Muscle of arm (tissue), 1 donor: ENCODE measurements at regions not wholly inside any gene's neighbourhood (a gene's known extent, or its start where the extent isn't known, plus 50 kb on each side); places are given as distances from the start of the nearest gene placed in this dataset.
A peak's percentile ranks its signal among the peaks of the same experiment; 100 is the strongest.
"Not testable (repeated sequence)": the region's sequence is repeated elsewhere in the genome, so short reads cannot be mapped to it uniquely, and the experiment has no call there.

Experiments
- DNase-seq: peaks from one replicate; pipeline ENCODE4 v3.0.0-alpha.2; 2013

DNA sequence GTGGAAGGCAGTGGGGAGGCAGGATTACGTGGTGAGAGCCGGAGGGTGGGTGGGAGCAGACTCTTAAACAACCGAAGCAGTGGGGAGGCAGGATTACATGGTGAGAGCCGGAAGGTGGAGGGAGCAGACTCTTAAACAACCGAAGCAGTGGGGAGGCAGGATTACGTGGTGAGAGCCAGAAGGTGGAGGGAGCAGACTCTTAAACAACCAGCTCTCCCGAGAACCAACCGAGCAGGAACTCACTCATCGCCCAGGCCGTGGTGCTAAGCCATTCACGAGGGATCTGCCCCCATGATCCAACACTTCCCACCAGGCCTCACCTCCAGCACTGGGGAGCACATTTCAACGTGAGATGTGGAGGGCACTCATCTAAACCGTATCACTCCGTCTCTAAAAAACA is 87.7 kb downstream of the RTP5 start:
- DNase-seq: no peak

DNA sequence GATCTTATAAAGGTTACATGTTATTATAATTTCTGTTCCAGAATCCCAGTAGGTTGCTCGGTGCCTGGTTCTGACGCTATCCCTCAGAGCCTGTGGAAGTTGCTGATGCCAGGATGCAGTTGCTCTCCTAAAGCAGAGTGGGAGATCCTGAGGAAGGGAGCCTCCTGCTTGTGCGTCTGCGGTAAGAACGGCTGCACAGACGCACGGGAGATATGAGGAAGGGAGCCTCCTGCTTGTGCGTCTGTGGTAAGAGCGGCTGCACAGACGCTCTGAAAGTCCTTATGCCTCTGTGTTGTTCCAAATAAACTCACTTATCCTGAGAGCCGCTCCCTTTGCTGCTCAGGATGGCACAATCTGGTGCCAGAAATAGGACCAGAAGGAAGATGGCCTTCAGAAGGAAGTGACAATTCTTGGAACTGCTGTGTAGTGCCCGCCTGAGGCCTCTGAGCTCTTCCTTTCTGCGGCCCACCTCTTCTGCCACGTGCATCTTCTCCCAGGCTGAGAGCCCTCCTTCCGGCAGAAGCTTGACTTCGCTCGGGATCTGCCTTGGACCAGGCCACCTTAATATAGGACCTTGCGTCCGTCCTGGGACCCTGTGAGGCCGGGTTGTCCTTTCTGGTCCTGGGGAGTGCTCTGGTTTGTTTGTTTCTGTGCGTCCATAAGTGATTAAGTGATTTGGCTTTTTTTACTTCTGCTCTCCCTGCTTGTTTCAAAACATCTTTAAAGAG is 89.5 kb downstream of the RTP5 start:
- DNase-seq: no peak

DNA sequence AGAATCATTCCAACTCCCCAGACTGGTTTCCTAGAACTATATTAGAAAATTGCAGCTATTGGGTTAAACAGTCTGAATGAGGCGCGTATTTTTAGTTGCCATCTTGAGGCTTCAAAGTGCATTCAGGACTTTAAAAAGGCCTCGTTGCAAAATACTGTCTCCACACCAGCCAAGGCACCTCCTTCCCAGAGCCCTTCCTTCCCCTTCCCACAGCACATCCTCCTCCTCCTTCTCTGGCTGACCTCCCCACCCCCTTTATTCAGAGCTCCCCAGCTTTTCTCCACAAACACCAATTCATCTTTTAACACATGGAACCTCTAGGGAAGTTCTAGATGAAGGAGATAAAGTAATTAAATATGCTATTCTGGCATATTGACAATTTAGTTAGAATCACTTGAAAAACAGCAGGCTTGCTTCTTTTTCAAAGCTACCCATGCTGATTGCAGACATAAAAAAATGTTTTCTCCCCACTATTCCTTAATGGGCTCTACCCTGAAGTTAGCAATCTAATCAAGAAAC is 90.3 kb downstream of the RTP5 start:
- DNase-seq: no peak

DNA sequence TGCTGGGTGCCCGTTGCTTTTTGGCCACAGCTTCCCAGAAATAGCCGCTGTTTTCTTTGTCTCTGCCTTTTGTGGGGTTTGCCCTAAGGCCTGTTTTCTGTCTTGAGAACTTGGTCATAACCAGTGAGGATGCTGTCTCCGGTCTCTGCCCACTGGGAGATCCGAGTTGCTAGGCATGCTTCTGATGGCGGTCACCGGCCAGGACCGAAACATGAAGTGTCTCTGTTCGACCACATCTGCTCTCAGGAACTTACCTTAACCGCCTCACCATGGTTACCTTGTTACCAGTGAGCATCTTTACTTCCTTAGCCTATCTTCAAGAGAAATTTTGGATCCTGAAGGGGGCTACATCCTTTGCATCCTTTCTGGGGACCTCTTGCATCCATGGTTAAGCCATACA is 91.9 kb downstream of the RTP5 start:
- no peak for DNase-seq

DNA sequence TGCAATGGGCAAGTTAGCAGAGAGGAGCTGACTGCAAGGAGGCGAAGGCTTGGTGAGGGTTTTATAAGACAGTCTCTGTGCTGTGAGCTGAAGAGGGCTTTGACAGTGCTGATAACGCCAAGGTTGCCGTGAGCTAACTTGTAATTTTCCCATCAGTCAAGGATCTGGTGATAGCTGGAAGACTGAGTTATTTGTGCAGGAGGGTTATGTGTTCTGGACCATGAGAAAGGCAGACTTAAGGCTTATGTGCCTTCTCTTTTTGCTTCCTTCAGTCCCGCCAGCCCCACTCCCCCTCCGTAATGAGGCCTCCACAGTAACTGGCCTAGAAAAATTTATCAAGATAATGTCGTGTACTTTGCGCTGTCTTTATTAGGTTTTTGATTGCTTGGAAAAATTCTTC is 94.6 kb downstream of the RTP5 start:
- no peak for DNase-seq

DNA sequence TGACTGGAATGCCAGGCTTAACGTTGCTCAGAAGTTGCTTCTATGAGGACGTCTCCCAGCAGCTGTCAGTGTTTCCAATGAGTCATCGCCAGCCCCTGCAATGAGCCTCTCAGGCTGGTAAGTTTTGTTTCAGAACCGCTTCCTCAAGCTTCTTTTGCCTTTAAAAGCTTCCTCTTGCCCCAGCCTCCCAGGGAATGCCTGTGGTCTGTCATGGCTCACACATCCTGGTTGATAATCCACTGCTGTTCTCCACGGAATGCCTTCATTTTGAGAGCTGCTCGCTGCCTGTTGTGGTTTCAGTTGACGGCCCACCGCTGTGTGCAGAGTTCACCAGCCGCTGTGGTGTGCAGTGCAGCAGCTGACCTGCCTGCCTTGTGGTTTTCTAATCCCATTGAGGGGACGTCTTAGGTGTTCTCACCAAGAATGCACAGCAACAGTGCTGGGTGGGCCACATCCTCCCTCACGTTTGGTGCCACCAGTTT is 96.4 kb downstream of the RTP5 start:
- peak; percentile 48 for DNase-seq

DNA sequence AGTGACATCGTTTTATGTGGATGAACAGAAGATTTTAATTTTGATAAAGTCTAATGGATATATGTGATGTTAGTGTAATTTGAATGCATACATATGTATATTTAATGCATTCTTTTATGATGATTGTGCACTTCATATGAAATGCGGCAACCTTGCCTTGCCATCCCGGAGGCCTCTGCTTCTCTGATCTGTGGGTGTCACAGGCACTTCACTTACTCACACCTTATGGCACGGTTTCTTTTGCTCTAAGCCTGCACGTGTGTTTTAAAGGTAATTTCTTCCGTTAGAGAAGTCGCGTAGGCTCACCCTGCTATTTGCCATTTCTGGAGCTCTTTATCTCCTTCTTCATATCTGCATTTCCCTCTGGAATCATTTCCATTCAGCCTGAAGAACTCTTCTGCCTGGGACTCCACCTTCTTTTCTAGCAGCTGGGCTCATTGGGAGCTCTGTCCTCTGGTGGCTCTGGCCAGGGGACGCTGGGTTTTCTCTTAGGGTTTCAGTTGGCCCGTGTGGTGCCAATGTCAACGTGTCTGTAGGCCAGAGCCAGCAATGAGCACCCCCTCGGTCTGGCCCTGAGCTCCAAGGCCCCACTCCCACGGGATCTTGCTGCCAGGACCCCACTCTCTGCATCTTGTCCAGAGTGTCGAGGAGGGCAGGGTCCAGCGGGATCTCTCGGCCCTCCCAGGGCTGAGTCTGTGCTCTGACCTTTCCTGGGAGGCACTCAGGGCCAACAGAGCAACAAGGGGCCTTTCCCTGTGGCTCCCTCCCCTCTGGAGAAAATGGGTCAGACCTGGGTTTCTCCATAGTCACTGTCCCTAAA is 97.3 kb downstream of the RTP5 start:
- DNase-seq: no peak

DNA sequence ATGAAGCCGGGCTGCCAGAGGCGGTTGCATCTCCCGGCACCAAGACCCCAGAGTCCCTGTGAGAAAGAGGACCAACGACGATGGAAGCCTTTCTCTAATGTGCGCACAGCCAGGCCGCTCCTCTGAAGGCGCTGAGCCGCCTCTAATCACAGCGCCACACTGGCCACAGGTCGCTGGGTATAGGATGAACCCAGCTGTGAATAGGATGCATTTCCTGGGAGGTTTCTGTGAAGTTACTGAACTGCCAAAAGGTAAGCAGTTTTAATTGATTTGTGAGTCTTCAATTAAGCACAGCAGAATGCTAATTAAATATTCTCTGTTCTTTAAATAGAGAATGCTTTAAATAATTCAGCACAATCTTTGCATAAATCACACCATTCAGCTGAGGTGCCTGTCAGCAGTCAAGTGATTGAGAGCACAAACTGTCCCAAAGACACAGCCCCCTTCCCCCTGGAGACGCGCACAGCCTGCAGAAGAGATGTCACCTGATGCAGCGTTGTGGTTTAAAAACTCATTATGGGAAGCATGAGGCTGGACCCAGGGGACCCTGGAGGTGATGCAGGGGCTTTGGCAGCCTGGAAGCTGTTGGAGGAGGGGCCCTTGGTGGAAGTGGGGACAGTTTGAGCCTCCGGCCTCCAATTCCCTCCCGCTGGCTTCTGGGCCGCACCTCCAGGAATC is 98.1 kb downstream of the RTP5 start:
- no peak for DNase-seq

DNA sequence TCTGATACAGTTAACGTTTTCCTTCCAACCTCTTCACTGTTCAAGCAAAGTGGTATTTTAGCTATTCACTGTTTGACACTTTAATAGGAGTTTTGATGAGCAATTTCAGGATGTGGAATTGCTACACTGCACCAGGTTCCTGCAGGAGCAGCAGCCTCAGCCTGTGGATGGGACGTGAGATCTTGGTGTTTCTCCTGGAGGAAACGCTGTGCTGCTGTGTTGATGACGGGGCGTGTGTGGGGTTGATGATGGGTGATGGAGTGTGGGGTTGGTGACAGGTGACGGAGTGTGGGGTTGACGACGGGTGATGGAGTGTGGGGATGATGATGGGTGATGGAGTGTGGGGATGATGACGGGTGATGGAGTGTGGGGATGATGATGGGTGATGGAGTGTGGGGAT is 98.9 kb downstream of the RTP5 start:
- no peak for DNase-seq

DNA sequence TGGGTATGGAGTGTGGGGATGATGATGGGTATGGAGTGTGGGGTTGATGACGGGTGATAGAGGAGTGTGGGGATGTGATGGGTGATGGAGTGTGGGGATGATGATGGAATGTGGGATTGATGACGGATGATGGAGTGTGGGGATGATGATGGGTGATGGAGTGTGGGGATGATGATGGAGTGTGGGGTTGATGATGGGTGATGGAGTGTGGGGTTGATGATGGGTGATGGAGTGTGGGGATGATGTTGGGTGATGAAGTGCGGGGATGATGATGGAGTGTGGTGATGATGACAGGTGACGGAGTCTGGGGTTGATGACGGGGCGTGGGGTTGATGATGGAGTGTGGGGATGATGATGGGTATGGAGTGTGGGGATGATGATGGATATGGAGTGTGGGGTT is 99.7 kb downstream of the RTP5 start:
- DNase-seq: not testable (repeated sequence)

DNA sequence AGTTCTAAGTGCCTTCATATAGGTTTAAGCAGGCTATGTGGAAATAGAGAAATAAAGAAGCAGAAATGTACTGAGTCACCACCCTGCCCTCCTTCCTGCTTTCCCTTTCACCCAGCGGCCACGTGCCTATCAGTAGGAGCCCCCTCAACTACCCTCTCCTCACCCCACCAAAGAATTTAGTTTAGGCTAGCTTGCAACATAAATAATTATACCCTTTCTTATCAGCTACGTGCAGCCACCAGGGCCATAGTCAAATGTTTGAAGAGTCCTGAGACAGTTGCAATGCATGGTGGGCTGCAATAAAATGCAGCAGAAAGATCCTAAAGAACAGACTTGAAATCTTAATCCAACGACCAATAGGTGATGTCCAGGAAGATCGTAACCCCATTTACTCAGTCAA is 101.2 kb downstream of the RTP5 start:
- no peak for DNase-seq

DNA sequence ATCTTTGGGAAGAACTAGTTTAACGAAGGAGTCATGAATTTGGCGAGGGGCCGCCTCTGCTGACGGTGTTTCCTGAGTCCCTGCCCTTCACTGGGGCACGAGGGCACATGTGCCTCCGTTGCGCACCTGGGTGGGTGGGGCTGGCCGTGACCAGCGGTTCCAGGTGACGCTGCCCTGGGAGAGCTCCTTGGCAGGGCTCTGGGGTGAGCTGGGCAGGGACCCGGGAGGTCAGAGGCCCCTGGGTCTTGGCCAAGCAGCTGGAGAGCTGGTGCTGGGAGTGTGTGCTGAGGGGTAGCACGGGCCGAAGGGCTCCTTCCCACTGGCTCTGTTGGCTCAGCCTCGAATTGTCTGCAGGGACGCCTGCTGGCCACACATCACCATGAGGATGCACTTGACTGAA is 104.6 kb downstream of the RTP5 start:
- no peak for DNase-seq

DNA sequence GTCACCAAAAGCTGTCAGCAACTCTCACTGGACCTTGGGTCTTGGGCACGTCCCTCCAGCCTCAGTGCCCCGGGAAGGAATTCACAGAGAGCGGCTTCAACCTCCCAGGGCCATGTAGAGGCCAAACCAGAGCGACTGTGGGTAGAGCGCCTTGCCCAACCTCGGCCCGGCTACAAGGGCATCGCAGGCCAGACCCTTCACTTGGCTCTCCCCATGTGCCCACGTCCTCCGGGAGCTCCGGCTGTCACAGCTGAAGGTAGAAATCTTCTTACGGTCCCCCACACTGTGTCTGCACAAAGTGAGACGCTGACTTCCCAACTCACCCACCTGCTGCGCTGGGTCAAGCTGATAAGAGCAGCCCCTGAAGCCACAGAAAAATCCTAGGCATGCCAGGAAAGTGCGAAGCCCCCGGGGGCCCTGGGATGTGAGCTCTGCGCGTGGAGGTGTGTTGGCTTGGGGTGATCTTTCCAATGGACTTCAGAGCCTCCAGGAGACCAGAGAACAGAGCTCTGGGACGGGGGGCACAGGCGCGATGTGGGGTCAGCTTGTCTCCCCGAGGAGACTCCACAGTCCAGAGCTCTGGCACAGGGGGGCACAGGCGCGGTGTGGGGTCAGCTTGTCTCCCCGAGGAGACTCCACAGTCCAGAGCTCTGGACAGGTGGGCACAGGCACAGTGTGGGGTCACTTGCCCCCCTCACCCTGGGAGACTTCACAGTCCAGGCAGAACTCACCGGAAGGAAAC is 105.5 kb downstream of the RTP5 start:
- DNase-seq: no peak

DNA sequence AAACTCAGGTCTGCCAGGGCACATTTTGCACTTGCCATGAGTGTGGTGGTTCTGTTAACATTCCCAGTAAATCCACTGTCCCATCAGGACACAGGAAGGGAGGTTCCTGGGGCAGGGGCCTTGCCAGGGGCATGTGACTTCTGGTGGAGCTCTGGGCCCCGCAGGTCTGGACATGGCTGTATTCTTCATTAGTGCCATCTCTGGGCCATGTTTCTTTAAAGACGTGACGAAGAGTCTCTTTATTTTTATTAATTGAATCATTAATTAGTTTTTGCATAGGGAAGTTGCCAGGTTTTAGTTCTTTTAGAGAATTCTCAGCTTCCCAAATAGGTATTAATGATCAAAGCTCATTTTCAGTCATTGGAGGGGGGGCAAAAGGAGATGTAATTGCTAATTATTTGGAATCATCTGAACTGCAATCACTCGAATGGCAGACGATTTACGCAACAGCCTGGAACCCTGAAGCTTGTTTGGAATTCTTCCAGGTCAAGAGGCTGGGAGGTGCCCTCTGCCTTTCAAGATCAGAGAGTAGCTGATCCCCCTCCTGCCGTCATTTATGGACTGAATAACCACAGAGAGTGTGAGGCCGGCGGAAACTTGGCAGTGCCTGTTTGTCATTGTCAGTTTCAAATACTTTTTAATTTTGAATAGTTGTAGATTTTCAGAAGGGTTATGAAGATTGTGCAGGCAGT is 106.2 kb downstream of the RTP5 start:
- DNase-seq: no peak

DNA sequence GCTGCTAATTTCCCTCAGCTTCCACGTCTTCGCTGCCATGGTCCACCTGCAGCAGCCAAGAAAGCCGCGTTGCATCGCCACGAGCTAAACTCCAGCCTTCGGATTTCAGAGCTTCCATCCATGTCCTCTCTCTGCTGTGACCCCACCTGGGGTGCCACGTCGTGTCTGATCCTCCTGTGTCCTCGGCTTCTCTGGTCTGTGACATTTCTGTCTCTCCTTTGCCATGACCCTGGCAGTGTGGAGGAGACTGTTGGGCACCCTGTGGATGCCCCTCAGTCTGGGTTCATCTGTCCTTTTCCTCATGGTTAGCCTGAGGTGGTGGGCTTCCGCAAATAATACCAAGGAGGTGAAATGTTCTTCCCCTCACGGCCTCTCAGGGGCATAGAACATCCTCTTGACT is 106.8 kb downstream of the RTP5 start:
- no peak for DNase-seq

DNA sequence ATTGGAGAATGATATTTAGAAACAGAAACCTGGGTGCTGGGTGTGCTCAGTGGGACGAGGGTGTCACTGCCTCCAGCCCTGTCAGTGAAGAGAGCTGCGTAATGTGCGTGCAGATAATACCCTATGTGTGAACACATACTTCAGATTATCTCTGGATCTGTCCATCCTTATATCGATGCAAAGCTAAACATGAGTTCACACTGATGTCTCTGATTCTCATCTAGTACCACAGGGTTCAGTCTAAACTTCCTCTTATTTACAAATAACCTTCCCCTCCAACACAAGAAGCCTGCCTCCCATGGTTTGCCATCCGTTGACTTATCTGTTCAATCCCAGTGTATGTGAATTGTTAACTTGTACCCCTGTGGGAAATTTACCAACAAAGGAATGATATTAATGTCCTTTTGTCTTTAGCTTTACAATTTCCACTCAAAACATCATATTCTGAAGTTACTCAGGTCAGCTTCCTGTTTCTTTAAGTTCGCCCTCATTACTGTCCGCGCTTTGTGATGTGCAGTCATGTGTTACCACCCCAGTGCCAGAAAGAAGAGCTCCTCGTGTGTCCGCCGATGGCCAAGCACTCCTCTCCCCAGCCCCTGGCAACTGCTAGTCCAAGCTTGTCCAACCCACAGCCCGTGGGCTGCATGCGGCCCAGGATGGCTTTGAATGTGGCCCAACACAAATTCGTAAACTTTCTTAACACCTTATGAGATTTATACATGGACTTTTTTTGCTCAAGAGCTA is 108.2 kb downstream of the RTP5 start:
- no peak for DNase-seq

DNA sequence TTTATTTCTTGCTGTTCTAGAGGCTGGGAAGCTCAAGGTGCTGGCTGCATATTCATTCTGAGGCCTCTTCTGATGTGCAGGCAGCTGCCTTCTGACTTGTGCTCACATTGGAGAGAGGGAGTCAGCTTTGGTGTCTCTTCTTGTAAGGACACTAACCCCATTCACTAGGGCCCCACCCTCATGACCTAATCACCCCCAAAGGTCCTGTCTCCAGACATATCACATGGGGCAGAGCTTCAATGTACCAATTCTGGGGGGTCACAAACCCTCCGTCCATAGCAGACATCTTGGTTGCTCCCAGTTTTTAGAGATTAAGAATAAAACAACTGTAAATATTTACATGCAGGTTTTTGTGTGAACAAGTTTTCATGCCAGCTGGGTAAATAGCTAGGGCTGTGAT is 109.1 kb downstream of the RTP5 start:
- no peak for DNase-seq

DNA sequence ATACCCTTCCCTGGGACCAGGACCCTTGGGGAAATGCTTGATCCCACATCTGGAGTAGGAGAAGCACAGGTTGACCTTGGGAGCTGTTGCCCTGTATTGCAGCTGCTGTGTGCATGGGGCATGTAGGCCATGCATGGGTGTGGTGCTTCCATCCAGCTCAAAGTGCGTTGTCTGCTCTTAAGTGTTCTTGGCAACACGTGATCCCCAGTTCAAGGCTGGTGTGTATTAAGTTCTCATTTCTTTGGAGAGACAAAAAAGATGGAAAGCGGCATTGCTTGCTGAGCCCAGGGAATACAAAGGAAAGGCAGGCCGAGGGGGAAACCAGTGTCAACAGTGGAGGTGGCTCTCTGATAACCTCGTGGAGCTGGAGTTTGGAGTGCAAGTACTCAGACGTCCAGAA is 110.7 kb downstream of the RTP5 start:
- DNase-seq: no peak

DNA sequence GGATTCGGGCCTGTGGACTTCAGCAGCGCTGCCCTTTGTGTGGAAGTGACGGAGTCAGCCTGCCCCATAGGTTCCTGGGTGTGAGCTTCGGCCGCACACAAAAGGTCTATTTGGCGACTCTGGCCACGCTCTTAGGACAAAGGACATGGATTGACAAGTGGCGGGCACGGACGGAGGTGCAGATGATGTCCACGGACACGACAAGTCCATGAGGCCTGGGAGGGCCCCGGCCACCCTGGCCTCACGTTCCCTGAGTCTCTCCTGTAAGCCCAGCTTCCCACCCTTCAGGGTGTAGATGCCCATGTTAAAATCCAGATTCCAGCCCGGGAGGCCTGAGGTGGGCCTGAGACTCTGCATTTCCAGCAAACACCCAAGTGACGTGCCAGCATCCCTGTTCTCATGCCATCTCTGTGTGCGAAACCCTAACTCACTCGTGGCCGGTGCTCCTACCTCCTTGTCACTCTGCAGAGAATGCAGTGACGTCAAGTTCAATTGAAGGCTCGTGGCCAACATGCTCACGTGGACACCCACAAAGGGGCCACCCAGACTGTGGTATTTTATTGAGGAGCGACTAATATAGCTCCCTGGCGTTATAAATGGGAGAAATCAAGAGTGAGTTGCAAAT is 111.7 kb downstream of the RTP5 start:
- no peak for DNase-seq
